Umbilical cord (tissue), 1 donor: ENCODE measurements at regions not wholly inside any gene's neighbourhood (a gene's known extent, or its start where the extent isn't known, plus 50 kb on each side); places are given as distances from the start of the nearest gene placed in this dataset.
A peak's percentile ranks its signal among the peaks of the same experiment; 100 is the strongest.
"Not testable (repeated sequence)": the region's sequence is repeated elsewhere in the genome, so short reads cannot be mapped to it uniquely, and the experiment has no call there.

Experiments
- DNase-seq: peaks from one replicate; pipeline ENCODE4 v3.0.0-alpha.2; 2015; ENCODE audit warnings: low spot score

GRCh38 chr11:112310848-112311247, 50.2 kb upstream of the PLET1 start:
- DNase-seq, result no peak

DNA sequence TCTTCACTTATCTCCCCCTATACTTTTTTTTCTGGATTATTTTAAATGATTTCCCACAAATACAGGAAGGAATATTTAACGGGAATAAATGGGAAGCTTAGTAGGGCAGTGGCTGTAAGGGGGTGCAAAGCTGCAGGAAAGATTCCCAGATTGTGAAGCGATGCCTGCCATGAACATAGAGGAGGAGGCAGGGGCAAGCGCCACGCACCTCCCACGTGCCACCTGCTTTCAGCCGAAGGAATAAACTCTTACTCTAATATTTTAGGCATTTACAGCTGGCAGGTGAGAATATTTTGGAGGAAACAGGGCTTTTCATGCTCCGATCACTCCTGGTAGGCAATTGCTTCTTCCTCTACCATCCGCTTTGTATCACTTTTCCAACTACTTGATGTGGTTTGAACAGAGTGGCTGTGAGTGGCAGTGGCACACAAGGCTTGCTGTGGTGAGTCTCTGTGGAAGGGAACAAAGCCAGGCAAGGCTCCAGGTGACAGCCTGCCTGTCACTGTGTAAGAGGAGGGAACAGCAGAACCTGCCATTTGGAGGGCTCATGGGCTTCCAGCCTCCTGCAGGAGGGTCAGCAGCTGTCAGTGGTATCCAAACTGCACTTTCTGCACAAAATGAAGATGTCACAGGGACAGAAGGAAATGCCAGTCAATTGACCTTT, 54.5 kb upstream of the PLET1 start:
- no peak for DNase-seq

DNA sequence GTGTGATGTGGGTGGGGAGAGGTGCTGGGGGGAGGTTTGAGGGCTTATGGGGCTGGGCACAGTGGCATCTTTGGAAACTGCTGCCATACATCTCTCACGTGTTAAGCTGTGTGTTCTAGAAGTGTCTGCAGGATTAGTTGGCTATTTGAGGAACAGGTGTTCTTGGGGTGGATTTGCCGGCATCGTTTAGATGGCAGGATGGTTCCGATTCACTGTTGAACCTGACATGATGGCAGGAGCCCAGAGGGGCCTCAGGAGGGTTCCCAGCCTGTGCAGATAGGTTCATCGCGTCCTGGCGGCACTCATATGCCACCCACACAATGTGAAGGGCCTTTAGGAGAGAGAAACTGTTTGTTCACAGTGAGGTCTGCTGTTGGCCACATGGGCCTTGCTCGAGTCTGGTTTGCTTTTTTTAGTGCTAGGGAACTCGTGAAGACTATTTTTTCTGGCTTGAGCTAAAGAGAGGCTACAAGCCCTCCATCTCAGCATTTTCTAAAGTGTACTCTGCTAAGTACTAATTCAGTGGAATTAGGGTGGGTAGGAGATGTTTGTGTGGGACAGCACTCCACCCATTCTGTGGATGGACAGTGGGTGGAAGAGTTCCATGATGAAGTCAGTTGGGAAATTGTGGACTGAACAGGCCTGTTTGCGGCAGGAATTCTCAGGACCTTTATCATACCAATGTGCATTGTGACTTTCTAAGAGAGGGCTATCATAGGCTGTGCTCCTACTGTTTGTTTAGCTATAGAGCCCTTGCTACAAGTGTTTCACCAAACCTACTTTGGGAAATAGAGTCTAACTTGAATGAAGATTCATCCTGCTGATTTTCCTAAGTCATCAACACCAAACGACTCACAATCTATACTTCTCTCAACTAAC, 55.4 kb upstream of the PLET1 start:
- no peak for DNase-seq

- DNase-seq, result no peak
Measured at GRCh38 chr11:112316971-112317370, 56.3 kb upstream of the PLET1 start.

- peak; percentile 66 for DNase-seq
Measured at GRCh38 chr11:112318184-112318591, 57.5 kb upstream of the PLET1 start.

GRCh38 chr11:112318661-112319060, 58.0 kb upstream of the PLET1 start:
- DNase-seq, result no peak

DNA sequence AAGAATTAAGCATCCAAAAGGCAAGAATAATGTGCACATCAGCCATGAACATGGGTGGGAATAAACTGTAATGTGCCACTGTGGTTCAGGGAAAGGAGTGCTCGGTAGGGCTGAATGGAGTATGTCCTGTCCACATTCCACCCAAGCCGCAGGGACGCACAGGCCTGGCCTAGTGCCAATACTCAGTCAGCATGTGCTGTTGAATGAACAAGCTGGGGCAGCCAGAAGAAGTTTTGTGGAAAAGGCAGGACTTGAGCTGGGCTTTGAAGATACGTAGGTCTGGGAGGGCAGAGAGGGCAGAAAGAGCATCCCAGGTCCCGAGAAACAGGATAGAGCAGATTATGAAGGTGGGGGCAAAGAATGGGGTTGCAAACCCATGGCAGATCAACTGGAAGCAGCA, 60.0 kb upstream of the PLET1 start:
- DNase-seq, result peak; percentile 83

DNA sequence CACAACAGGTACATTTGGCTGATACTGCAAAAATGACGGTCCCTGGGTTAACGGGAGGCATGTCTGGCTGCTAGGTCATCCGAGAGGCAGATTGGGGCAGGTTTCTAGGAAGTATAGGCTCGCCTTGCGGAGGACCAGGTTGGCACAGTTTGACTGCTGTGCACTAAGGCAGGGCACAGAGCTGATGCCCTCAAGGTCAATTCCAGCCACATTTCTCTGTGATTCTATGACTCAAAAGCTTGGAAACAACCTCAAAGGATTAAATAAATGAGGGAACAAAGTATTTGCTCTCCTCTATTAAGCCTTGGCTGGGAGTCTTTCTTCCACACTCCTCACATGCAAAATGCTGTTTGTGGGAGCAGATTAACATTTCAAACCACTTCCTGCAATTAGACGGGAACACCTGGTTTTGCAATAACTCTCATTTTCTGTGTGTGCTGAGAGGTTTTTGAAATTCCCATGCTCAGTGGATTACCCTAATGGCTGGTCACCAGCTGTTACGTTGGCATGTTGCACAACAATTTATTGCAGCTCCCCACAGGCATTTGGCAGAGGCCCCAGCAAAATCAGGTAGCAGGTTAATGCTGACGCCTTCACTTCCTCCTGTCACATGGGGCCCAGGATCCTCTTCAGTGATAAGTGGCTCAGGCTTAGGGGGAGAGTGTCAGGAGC, 61.0 kb upstream of the PLET1 start:
- DNase-seq, result peak; percentile 55

DNA sequence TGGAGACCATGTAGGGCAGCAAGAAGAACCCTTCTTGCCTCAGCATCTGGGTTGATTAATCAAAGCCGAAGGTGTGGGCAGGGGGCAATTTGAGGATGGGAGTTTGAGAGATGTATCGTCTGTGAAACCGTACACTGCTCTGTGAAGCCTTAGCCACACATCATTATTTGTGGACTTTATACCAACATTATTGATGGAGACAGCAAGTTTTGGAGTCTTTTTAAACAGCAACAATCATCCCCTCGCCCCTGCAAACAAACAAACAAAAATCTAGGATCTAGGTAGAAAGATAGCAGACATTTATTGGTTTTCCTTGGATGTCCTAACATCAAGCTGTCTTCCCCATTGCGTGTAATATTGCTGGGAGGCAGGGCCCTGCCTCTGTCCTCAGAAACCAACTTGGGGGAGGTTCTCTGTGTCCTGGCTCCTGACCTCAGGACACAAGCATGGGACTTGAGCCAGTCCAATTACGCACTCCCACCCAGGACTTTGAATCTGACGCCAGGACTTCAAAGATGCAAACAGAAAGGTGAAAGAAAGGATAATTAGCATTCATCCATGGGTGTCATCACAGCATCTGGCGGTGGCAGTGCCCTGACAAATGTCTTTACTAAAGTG, 61.6 kb upstream of the PLET1 start:
- no peak for DNase-seq

DNA sequence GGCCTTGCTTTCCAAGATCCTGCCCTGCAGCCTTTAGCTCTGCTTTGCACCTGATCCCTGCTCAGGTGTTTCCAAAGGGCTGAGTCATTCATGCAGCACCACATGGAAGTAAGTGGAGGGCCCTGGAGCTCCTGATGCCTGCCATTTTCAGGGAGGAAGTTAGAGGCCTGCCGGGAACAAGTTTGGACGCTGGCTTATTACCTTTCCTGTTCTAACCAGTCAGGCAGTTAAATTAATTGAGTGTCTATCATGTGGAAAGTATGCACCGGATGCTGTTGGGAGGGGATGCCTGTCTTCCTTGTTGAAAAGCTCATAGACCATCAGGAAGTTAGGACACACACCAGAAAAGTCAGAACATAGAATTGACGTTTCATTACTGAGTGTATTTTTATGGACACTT, 73.7 kb upstream of the PLET1 start:
- DNase-seq, result no peak

GRCh38 chr11:112336356-112336886, 75.8 kb upstream of the PLET1 start:
- DNase-seq, result no peak

DNA sequence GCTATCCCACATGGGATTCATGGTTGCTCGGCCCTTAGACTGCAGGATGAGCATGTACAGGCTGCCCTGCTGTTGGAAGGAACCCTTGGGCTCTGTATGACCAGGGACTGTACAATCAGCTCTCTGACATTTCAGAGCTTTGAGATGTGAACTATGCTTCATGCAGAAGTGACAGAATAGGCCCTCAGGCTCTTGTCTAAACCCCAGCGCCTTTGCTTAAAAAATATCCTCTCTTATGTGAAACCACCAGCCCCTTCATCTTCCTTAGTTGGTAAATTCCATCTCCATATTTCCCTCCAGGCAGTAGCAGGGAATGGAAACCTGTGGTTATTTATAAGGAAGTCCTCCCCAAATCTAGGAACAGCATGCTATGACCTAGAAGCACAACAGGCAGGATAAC, 78.9 kb upstream of the PLET1 start:
- DNase-seq, result no peak

GRCh38 chr11:112343368-112344039, 82.8 kb upstream of the PLET1 start:
- DNase-seq, result peak; percentile 27

- DNase-seq, result no peak
Measured at GRCh38 chr11:112344040-112344413, 83.4 kb upstream of the PLET1 start.

DNA sequence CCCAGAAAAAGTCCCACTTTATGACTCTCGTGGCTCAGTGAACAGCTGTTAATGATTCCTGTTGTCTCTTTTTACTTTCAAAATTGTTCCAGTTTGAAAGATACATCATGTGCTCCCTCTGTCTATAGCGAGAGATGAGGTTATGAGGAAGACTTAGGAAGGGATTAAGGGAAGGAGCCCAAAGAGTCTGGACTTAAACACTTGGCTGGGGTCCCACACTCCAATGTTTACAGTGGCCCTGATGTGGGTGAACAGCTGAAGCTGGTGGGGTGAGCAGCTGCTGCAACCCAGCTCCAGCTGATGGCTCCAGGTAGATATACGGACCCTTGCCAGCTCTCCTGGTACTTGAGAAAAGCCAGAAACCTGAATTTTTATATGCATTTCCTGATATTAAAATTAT, 84.5 kb upstream of the PLET1 start:
- peak; percentile 81 for DNase-seq

- DNase-seq, result peak; percentile 40
Measured at GRCh38 chr11:112345706-112346105, 85.0 kb upstream of the PLET1 start.

DNA sequence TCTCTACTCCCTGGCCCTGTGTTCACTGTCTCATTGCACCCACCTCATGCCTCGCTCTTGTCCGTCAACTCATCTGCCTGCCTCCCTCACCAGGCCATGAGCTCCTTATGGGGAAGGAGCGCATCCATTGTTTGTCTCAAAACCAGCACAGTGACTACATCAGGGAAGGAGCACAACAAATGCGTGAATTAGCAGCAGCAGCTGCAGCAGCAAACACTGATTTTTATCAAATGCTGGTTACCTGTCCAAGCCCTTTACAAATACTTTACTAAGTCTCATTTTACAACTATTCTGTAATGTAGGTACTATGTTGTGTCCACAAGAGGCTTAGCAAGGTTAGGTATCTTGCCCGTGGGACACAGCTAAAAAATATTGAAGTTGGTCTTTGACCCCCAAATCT, 85.9 kb upstream of the PLET1 start:
- no peak for DNase-seq

GRCh38 chr11:112348480-112349029, 87.9 kb upstream of the PLET1 start:
- no peak for DNase-seq

DNA sequence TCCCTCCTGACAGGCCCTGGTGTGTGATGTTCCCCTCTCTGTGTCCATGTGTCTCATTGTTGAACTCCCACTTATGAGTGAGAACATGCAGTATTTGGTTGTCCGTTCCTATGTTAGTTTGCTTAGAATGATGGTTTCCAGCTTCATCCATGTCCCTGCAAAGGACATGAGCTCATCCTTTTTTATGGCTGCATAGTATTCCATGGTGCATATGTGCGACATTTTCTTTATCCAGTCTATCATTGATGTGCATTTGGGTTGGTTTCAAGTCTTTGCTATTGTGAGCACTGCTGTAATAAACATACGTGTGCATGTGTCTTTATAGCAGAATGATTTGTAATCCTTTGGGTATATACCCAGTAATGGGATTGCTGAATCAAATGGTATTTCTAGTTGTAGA, 90.8 kb upstream of the PLET1 start:
- DNase-seq, result not testable (repeated sequence)

DNA sequence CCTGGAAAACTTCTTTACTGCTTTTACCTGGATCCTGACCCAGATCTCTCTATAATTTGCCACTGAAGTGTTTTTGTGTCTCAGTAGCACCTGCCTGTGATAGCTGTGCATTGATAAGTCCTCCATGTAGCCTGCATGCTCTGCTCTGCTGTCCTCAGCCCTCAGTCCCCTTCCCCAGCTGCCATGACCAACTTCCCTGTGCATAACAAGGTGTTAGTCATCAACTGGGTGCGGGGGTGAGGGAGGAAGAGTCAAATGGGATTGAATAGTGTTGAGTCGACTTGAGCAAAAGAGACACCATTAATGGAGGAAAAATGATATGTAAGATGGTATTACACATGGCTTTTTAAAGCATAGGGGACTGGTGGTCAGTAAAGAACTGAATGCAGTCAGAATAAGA, 92.2 kb upstream of the PLET1 start:
- no peak for DNase-seq

DNA sequence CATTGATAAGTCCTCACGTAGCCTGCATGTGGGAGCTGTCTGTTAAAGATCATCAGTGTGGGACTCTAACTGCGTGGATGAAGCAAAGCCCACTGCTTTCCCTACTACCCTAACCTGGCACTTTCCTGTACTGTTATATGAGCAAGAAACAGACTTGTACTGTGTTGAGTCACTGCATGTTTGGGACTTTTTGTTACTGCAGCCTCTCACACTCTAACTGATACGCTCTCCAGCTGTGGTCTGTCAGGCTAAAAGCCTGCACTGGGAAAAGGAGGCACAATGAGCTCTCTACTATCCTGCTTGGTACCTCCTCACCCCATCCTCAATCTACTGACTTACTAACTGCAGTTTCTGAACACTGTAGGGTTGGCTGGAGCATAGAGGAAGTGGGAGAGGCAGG, 93.7 kb upstream of the PLET1 start:
- DNase-seq, result no peak
